ENCODE measurements at regions not wholly inside any gene's neighbourhood (a gene's known extent, or its start where the extent isn't known, plus 50 kb on each side); places are given as distances from the start of the nearest gene placed in this dataset.

- no peaks in the 10 kb centered on the region for H3K9me2 ChIP-seq (ENCODE audit: insufficient read depth, low read length)
- H3K4me1 ChIP-seq (ENCODE audit: insufficient read depth, low read length, poor library complexity, severe bottlenecking) = no peaks in the 10 kb centered on the region
- no peak overlapping the region for H2AFZ ChIP-seq (ENCODE audit: low read length)
- H3K4me3 ChIP-seq (ENCODE audit: low read depth, low read length, poor library complexity, severe bottlenecking) = no peak overlapping the region
- H4K20me1 ChIP-seq (ENCODE audit: insufficient read depth, low read length) = no peaks in the 10 kb centered on the region
- H3K79me2 ChIP-seq (ENCODE audit: insufficient read depth, low read depth, low read length) = no peaks in the 10 kb centered on the region
- ChIA-PET POLR2A (no interaction called here), CTCF (ENCODE audit: unreplicated experiment) (no interaction called here)
- intact Hi-C loops (cut with micrococcal nuclease; ENCODE audit: unreplicated experiment) = no loop called here
- H3K36me3 ChIP-seq (ENCODE audit: insufficient read depth, low read length) = no peaks in the 10 kb centered on the region
- BruUV-seq (replicated peaks) = no TSS peak
- DNase-seq (ENCODE audit: low spot score) = no peak
- no peak for TF ChIP-seq EZH2phosphoT487 (IDR thresholded peaks at IDR 0.05; ENCODE audit: borderline replicate concordance, low read depth, low read length)
- TF ChIP-seq CTCF (conservative IDR thresholded peaks at IDR 0.05; ENCODE audit: low read length) = no peak
- H3K9me3 ChIP-seq (ENCODE audit: low read length) = no peaks in the 10 kb centered on the region
- no peak overlapping the region for H3K4me2 ChIP-seq (ENCODE audit: low read length)
- H3K27ac ChIP-seq (ENCODE audit: low read depth, low read length, poor library complexity, severe bottlenecking) = no peak overlapping the region
Measured at GRCh38 chr3:159882367-159882766, 106.3 kb upstream of the IL12A start.

GRCh38 chr3:159882790-159883779 is 105.5 kb upstream of the IL12A start:
- H2AFZ ChIP-seq (ENCODE audit: low read length) = no peak overlapping the region
- BruUV-seq (replicated peaks) = no TSS peak
- POLR2A ChIA-PET = no interaction called here

More at GRCh38 chr3:159882790-159883779, 105.5 kb upstream of the IL12A start:
- no peaks in the 10 kb centered on the region for H3K9me2 ChIP-seq (ENCODE audit: insufficient read depth, low read length)
- H3K4me1 ChIP-seq (ENCODE audit: insufficient read depth, low read length, poor library complexity, severe bottlenecking) = no peaks in the 10 kb centered on the region
- CTCF ChIA-PET (ENCODE audit: unreplicated experiment) = no interaction called here
- TF ChIP-seq CTCF (conservative IDR thresholded peaks at IDR 0.05; ENCODE audit: low read length) (no peak), EZH2phosphoT487 (IDR thresholded peaks at IDR 0.05; ENCODE audit: borderline replicate concordance, low read depth, low read length) (no peak)
- intact Hi-C loops (cut with micrococcal nuclease; ENCODE audit: unreplicated experiment) = no loop called here
- no peaks in the 10 kb centered on the region for H3K36me3 ChIP-seq (ENCODE audit: insufficient read depth, low read length)
- H4K20me1 ChIP-seq (ENCODE audit: insufficient read depth, low read length) = no peaks in the 10 kb centered on the region
- no peaks in the 10 kb centered on the region for H3K9me3 ChIP-seq (ENCODE audit: low read length)
- DNase-seq (ENCODE audit: low spot score) = no peak
- no peaks in the 10 kb centered on the region for H3K79me2 ChIP-seq (ENCODE audit: insufficient read depth, low read depth, low read length)
- H3K4me3 ChIP-seq (ENCODE audit: low read depth, low read length, poor library complexity, severe bottlenecking) = no peak overlapping the region
- no peak overlapping the region for H3K27ac ChIP-seq (ENCODE audit: low read depth, low read length, poor library complexity, severe bottlenecking)
- no peak overlapping the region for H3K4me2 ChIP-seq (ENCODE audit: low read length)

All from OCI-LY7 (cell line).